Thoracic aorta (tissue), 2 donors: ENCODE measurements at regions not wholly inside any gene's neighbourhood (a gene's known extent, or its start where the extent isn't known, plus 50 kb on each side); places are given as distances from the start of the nearest gene placed in this dataset.

Experiments
- ATAC-seq: fragments of 150-250 bp; one replicate; pipeline ENCODE4 v1.8.0; 2017; ENCODE audit warnings: low read depth; ENCODE audit not compliant: insufficient number of reproducible peaks, low FRiP score
- DNase-seq: peaks from one replicate; pipeline ENCODE4 v3.0.0-alpha.2; 2020; ENCODE audit warnings: low spot score
- H3K27ac ChIP-seq, 2 donors: fragments of 200-600 bp; sonication (generic); 1 replicate in 1 of 2; 2 replicates in 1 of 2; pipeline ENCODE4 v1.5.1; 2016; ENCODE audit warnings: mild to moderate bottlenecking in 2 of 2, moderate library complexity in 2 of 2
- H3K27me3 ChIP-seq: fragments of 200-600 bp; sonication (generic); replicated peaks from 2 replicates; pipeline ENCODE4 v1.6.0; 2016; ENCODE audit warnings: mild to moderate bottlenecking; ENCODE audit not compliant: insufficient read depth
- H3K36me3 ChIP-seq: fragments of 200-600 bp; sonication (generic); one replicate; pipeline ENCODE4 v1.5.1; 2016
- H3K4me1 ChIP-seq, 2 donors: fragments of 200-600 bp; sonication (generic); 1 replicate in 1 of 2; 2 replicates in 1 of 2; pipeline versions ENCODE4 v1.5.1 to v1.6.0; 2016; ENCODE audit warnings: low read depth in 2 of 2, mild to moderate bottlenecking in 1 of 2; ENCODE audit not compliant: control insufficient read depth in 1 of 2
- H3K4me3 ChIP-seq: fragments of 200-600 bp; sonication (generic); 2 replicates; pipeline ENCODE4 v1.5.1; 2016; ENCODE audit warnings: mild to moderate bottlenecking
- H3K9me3 ChIP-seq: fragments of 200-600 bp; sonication (generic); 2 replicates; pipeline ENCODE4 v1.5.1; 2016
- TF ChIP-seq, protein P1 (sequence below): fragments of 200-600 bp; sonication (generic); IDR thresholded peaks from one replicate; pipeline ENCODE4 v1.5.1; 2019; ENCODE audit warnings: antibody characterized with exemption

GRCh38 chr2:11901351-11902069 is 155.1 kb downstream of the LPIN1 start:
- DNase-seq, result no peak
- Histone ChIP-seq H3K4me3 (no peak overlapping the region), H3K4me1 (no peaks in the 10 kb centered on the region), H3K9me3 (no peaks in the 10 kb centered on the region), H3K36me3 (no peaks in the 10 kb centered on the region), H3K27ac (no peak overlapping the region), H3K27me3 (no peaks in the 10 kb centered on the region)
- TF ChIP-seq, protein P1, sequence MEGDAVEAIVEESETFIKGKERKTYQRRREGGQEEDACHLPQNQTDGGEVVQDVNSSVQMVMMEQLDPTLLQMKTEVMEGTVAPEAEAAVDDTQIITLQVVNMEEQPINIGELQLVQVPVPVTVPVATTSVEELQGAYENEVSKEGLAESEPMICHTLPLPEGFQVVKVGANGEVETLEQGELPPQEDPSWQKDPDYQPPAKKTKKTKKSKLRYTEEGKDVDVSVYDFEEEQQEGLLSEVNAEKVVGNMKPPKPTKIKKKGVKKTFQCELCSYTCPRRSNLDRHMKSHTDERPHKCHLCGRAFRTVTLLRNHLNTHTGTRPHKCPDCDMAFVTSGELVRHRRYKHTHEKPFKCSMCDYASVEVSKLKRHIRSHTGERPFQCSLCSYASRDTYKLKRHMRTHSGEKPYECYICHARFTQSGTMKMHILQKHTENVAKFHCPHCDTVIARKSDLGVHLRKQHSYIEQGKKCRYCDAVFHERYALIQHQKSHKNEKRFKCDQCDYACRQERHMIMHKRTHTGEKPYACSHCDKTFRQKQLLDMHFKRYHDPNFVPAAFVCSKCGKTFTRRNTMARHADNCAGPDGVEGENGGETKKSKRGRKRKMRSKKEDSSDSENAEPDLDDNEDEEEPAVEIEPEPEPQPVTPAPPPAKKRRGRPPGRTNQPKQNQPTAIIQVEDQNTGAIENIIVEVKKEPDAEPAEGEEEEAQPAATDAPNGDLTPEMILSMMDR, result no peak
- no peak for ATAC-seq

DNA sequence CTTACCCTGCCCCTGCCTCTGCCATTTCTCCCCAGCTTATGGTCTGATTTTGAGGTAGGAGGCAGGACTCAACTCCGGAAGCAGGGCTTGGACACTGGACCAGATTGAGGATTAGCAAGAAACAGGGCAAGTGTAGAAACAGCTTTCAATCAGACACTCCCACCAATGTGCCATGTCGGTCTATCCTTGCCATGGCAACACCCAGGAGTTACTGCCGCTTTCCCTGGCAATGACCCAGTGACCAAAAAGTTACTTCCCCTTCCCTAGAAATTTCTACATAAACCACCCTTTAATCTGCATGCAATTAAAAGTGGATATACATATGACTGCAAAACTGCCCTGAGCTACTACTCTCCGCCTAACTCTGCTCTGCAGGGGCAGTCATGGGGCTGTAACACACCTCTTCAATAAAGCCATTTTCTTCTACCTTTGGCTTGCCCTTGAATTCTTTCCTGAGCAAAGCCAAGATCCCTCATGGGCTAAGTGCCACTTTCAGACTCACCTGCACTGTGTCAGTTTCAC is 156.7 kb downstream of the LPIN1 start:
- ATAC-seq (no peak), DNase-seq (no peak)
- H3K27ac ChIP-seq, result no peak overlapping the region
- H3K4me3 ChIP-seq, result no peak overlapping the region
- no peaks in the 10 kb centered on the region for H3K9me3 ChIP-seq
- H3K36me3 ChIP-seq, result no peaks in the 10 kb centered on the region
- TF ChIP-seq, protein P1, result no peak
- no peaks in the 10 kb centered on the region for H3K4me1 ChIP-seq
- no peaks in the 10 kb centered on the region for H3K27me3 ChIP-seq

- Histone ChIP-seq H3K36me3 (no peaks in the 10 kb centered on the region), H3K4me3 (no peak overlapping the region), H3K4me1 (no peaks in the 10 kb centered on the region), H3K9me3 (no peaks in the 10 kb centered on the region), H3K27ac (no peak overlapping the region), H3K27me3 (no peaks in the 10 kb centered on the region)
- ATAC-seq (no peak), DNase-seq (no peak)
- TF ChIP-seq, protein P1, result no peak
Observed at GRCh38 chr2:11904029-11904428, 157.6 kb downstream of the LPIN1 start.

DNA sequence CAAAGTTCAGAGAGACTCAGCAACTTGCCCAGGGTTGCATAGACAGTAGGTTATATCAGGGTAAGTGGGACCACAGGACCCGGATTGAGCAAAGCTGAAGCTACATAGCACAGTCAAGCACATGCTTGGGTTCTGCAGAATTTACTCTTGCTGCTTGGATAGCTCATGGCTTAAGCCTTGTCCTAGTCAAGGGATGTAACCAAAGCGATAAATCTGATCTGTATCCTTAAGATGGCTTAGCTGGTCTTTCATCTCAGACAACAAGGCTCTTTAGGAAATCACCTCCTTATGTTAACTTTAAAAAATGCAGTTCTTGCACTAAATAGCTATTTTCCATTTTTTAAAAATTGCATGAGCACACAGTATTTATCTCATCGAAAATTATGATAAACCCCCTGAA is 158.5 kb downstream of the LPIN1 start:
- no peak for ATAC-seq
- no peaks in the 10 kb centered on the region for H3K9me3 ChIP-seq
- no peak overlapping the region for H3K4me3 ChIP-seq
- DNase-seq, result no peak
- no peaks in the 10 kb centered on the region for H3K4me1 ChIP-seq
- TF ChIP-seq, protein P1, result no peak
- H3K27ac ChIP-seq, result no peak overlapping the region
- no peaks in the 10 kb centered on the region for H3K36me3 ChIP-seq
- H3K27me3 ChIP-seq, result no peaks in the 10 kb centered on the region

DNA sequence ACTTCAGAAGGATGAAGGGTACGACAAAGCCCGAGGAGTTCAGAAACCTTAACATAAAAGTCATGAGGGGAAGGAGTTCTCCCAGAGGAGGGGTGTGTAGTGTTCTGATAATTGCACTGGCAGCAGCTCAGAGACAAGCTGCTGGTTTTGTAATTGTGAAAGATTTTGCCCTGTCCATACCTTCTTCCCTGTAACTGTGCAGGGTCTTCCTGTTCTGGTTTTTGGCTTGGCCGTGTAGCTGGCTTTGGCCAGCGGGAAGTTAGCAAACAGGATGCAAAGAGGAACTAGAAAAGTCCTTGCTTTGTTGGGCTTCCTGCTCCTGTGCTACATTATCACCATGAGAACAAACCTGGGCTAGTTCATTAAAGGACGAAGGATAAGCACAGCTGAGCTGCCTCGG is 160.8 kb downstream of the LPIN1 start:
- Histone ChIP-seq H3K4me3 (no peak overlapping the region), H3K9me3 (no peaks in the 10 kb centered on the region), H3K36me3 (no peaks in the 10 kb centered on the region), H3K27me3 (no peaks in the 10 kb centered on the region), H3K27ac (no peak overlapping the region), H3K4me1 (no peaks in the 10 kb centered on the region)
- DNase-seq, result no peak
- TF ChIP-seq, protein P1, result no peak
- no peak for ATAC-seq
